Ishikawa (cell line): ENCODE measurements at regions not wholly inside any gene's neighbourhood (a gene's known extent, or its start where the extent isn't known, plus 50 kb on each side); places are given as distances from the start of the nearest gene placed in this dataset.

Experiments used
- CREB1 ChIP-seq: IDR thresholded peaks from 2 replicates; pipeline ENCODE4 v1.6.1; 2012; ENCODE audit warnings: low read depth
- FOXM1 ChIP-seq: IDR thresholded peaks from 2 replicates; pipeline ENCODE4 v1.6.1; 2012; ENCODE audit warnings: low read depth, borderline replicate concordance
- RAD21 ChIP-seq: IDR thresholded peaks from 2 replicates; pipeline ENCODE4 v1.6.1; 2012; ENCODE audit warnings: low read depth
- TAF1 ChIP-seq: IDR thresholded peaks from 2 replicates; pipeline ENCODE4 v1.6.1; 2012; ENCODE audit warnings: low read depth, mild to moderate bottlenecking
- ZBTB7A ChIP-seq: IDR thresholded peaks from 2 replicates; pipeline ENCODE4 v1.6.1; 2012; ENCODE audit warnings: low read depth
- TF ChIP-seq, protein P1 (sequence below): IDR thresholded peaks from 2 replicates; pipeline ENCODE4 v1.6.1; 2012
- TF ChIP-seq, protein P2 (sequence below): IDR thresholded peaks from 2 replicates; pipeline ENCODE4 v1.6.1; 2012

DNA sequence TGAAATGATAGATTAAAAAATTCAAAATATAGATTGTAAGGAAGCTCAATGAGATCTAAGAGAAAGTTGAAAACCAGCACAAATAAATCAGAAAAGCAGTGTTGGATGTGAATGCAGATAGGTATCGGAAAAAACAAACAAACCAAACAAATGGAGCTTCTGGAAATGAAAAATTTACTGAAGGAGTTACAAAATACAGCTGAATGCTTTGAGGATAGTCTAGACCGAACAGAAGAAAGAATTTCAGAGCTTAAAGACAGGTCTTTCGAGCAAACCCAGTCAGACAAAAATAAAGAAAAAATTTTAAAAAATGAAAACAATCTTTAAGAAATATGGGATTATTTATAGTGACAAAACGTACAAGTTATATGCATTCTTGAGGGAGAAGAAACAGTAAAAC lies 146.7 kb downstream of the FAM83B start:
- no peak for TF ChIP-seq ZBTB7A
- TF ChIP-seq, protein P1, sequence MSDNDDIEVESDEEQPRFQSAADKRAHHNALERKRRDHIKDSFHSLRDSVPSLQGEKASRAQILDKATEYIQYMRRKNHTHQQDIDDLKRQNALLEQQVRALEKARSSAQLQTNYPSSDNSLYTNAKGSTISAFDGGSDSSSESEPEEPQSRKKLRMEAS: no peak
- TF ChIP-seq RAD21: no peak
- TF ChIP-seq, protein P2, sequence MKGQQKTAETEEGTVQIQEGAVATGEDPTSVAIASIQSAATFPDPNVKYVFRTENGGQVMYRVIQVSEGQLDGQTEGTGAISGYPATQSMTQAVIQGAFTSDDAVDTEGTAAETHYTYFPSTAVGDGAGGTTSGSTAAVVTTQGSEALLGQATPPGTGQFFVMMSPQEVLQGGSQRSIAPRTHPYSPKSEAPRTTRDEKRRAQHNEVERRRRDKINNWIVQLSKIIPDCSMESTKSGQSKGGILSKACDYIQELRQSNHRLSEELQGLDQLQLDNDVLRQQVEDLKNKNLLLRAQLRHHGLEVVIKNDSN: no peak
- no peak for TF ChIP-seq CREB1
- TF ChIP-seq TAF1: no peak
- TF ChIP-seq FOXM1: no peak
